IPS DF 6.9 (cell line): ENCODE measurements at regions not wholly inside any gene's neighbourhood (a gene's known extent, or its start where the extent isn't known, plus 50 kb on each side); places are given as distances from the start of the nearest gene placed in this dataset.
"Not testable (repeated sequence)": the region's sequence is repeated elsewhere in the genome, so short reads cannot be mapped to it uniquely, and the experiment has no call there.

Experiments used
- DNase-seq: peaks from one replicate; pipeline ENCODE4 v3.0.0-alpha.2; 2013; ENCODE audit warnings: low read depth, low spot score
- H3K27ac ChIP-seq: one replicate; pipeline ENCODE4 v1.5.1; 2013; ENCODE audit warnings: low read length, control low read depth
- H3K27me3 ChIP-seq: 2 replicates; pipeline ENCODE4 v1.6.1; 2013; ENCODE audit warnings: mild to moderate bottlenecking, low read length; ENCODE audit not compliant: control insufficient read depth, insufficient read depth
- H3K36me3 ChIP-seq: 2 replicates; pipeline ENCODE4 v1.6.1; 2013; ENCODE audit warnings: low read length; ENCODE audit not compliant: control insufficient read depth, insufficient read depth
- H3K4me1 ChIP-seq: 2 replicates; pipeline ENCODE4 v1.6.1; 2013; ENCODE audit warnings: low read length; ENCODE audit not compliant: control insufficient read depth, insufficient read depth
- H3K4me3 ChIP-seq: 2 replicates; pipeline ENCODE4 v1.5.1; 2013; ENCODE audit warnings: mild to moderate bottlenecking, low read length
- H3K9me3 ChIP-seq: 2 replicates; pipeline ENCODE4 v1.6.1; 2013; ENCODE audit warnings: low read length, inconsistent platforms; ENCODE audit not compliant: control insufficient read depth, insufficient read depth
- WGBS: extraction: QIAGEN DNeasy Blood & Tissue Kit; methylation state at CpG from one replicate; pipeline ENCODE4 v1.1.7; 2013; ENCODE audit warnings: mixed read lengths, missing lambda C conversion rate; ENCODE audit not compliant: insufficient read length, insufficient coverage; 5-methylcytosine and 5-hydroxymethylcytosine counted together

- DNase-seq: no peak
- Histone ChIP-seq H3K27ac (no peak overlapping the region), H3K4me3 (no peak overlapping the region), H3K27me3 (no peaks in the 10 kb centered on the region), H3K36me3 (no peaks in the 10 kb centered on the region), H3K9me3 (peaks cover 1% of the 10 kb centered on the region; the same call in 1 of the 2 replicates), H3K4me1 (no peaks in the 10 kb centered on the region)
- no CpG with 5 or more reads among the region's 2 CpGs for WGBS
Measured at GRCh38 chr10:123269675-123270074, 115.5 kb downstream of the BUB3 start.

- no peak for DNase-seq
- WGBS: no CpG with 5 or more reads among the region's 2 CpGs
- no peak overlapping the region for H3K4me3 ChIP-seq
- no peaks in the 10 kb centered on the region for H3K36me3 ChIP-seq
- H3K9me3 ChIP-seq: peaks cover 1% of the 10 kb centered on the region; the same call in 1 of the 2 replicates
- H3K4me1 ChIP-seq: no peaks in the 10 kb centered on the region
- H3K27me3 ChIP-seq: no peaks in the 10 kb centered on the region
- no peak overlapping the region for H3K27ac ChIP-seq
Measured at GRCh38 chr10:123270221-123270620, 116.0 kb downstream of the BUB3 start.

- peaks cover 1% of the 10 kb centered on the region; the same call in 1 of the 2 replicates for H3K9me3 ChIP-seq
- no peak for DNase-seq
- H3K4me3 ChIP-seq: no peak overlapping the region
- WGBS: no CpG with 5 or more reads among the region's 4 CpGs
- no peak overlapping the region for H3K27ac ChIP-seq
- no peaks in the 10 kb centered on the region for H3K27me3 ChIP-seq
- H3K36me3 ChIP-seq: no peaks in the 10 kb centered on the region
- no peaks in the 10 kb centered on the region for H3K4me1 ChIP-seq
Measured at GRCh38 chr10:123270806-123271205, 116.6 kb downstream of the BUB3 start.

GRCh38 chr10:123272171-123272570, 118.0 kb downstream of the BUB3 start:
- H3K27ac ChIP-seq: no peak overlapping the region
- H3K9me3 ChIP-seq: peaks cover 1% of the 10 kb centered on the region; the same call in 1 of the 2 replicates
- no peaks in the 10 kb centered on the region for H3K4me1 ChIP-seq
- no peaks in the 10 kb centered on the region for H3K27me3 ChIP-seq
- H3K4me3 ChIP-seq: no peak overlapping the region
- no CpG with 5 or more reads among the region's 4 CpGs for WGBS
- H3K36me3 ChIP-seq: no peaks in the 10 kb centered on the region
- DNase-seq: no peak

GRCh38 chr10:123274306-123275135, 120.3 kb downstream of the BUB3 start:
- no CpG with 5 or more reads among the region's 32 CpGs for WGBS
- Histone ChIP-seq H3K9me3 (peaks cover 1% of the 10 kb centered on the region; the same call in 1 of the 2 replicates), H3K4me1 (no peaks in the 10 kb centered on the region), H3K4me3 (no peak overlapping the region), H3K27me3 (no peaks in the 10 kb centered on the region), H3K27ac (no peak overlapping the region), H3K36me3 (no peaks in the 10 kb centered on the region)
- no peak for DNase-seq

GRCh38 chr10:123275136-123275564, 120.9 kb downstream of the BUB3 start:
- Histone ChIP-seq H3K4me3 (no peak overlapping the region), H3K36me3 (no peaks in the 10 kb centered on the region), H3K27ac (no peak overlapping the region), H3K4me1 (no peaks in the 10 kb centered on the region), H3K27me3 (no peaks in the 10 kb centered on the region), H3K9me3 (peaks cover 1% of the 10 kb centered on the region; the same call in 1 of the 2 replicates)
- no peak for DNase-seq
- no CpG with 5 or more reads among the region's 14 CpGs for WGBS

GRCh38 chr10:123278445-123278844, 124.2 kb downstream of the BUB3 start:
- Histone ChIP-seq H3K27me3 (no peaks in the 10 kb centered on the region), H3K27ac (no peak overlapping the region), H3K4me3 (no peak overlapping the region), H3K4me1 (no peaks in the 10 kb centered on the region), H3K9me3 (no peaks in the 10 kb centered on the region), H3K36me3 (no peaks in the 10 kb centered on the region)
- no peak for DNase-seq
- WGBS: no CpG with 5 or more reads among the region's 2 CpGs

GRCh38 chr10:123283371-123283770, 129.2 kb downstream of the BUB3 start:
- not testable (repeated sequence) for H3K27ac ChIP-seq, H3K4me3 ChIP-seq, H3K27me3 ChIP-seq, H3K4me1 ChIP-seq, H3K36me3 ChIP-seq, H3K9me3 ChIP-seq, DNase-seq
- no CpG with 5 or more reads among the region's 35 CpGs for WGBS

- Histone ChIP-seq H3K9me3 (no peaks in the 10 kb centered on the region), H3K4me1 (no peaks in the 10 kb centered on the region), H3K27ac (no peak overlapping the region), H3K4me3 (no peak overlapping the region), H3K27me3 (no peaks in the 10 kb centered on the region), H3K36me3 (no peaks in the 10 kb centered on the region)
- no peak for DNase-seq
Measured at GRCh38 chr10:123284022-123284421, 129.8 kb downstream of the BUB3 start.

GRCh38 chr10:123287594-123288247, 133.5 kb downstream of the BUB3 start:
- WGBS: no CpG with 5 or more reads among the region's 4 CpGs
- no peaks in the 10 kb centered on the region for H3K4me1 ChIP-seq
- H3K4me3 ChIP-seq: no peak overlapping the region
- no peaks in the 10 kb centered on the region for H3K36me3 ChIP-seq
- no peak for DNase-seq
- H3K27me3 ChIP-seq: no peaks in the 10 kb centered on the region
- H3K9me3 ChIP-seq: no peaks in the 10 kb centered on the region
- no peak overlapping the region for H3K27ac ChIP-seq
